ENCODE measurements at regions not wholly inside any gene's neighbourhood (a gene's known extent, or its start where the extent isn't known, plus 50 kb on each side); places are given as distances from the start of the nearest gene placed in this dataset.
"Not testable (repeated sequence)": the region's sequence is repeated elsewhere in the genome, so short reads cannot be mapped to it uniquely, and the experiment has no call there.

GRCh38 chr6:78222226-78222625, 569.4 kb downstream of the MEI4 start:
- DNase-seq (ENCODE audit: extremely low spot score) = no peak
- CTCF ChIA-PET = no interaction called here
- no peak for TF ChIP-seq TARDBP (IDR thresholded peaks at IDR 0.05)
- TF ChIP-seq FOXA1 (IDR thresholded peaks at IDR 0.05) = no peak
- TF ChIP-seq HDGF (IDR thresholded peaks at IDR 0.05; ENCODE audit: borderline replicate concordance) = no peak
- TF ChIP-seq LEF1 (IDR thresholded peaks at IDR 0.05; ENCODE audit: borderline replicate concordance) = no peak
- no peak for TF ChIP-seq SP1 (IDR thresholded peaks at IDR 0.05)
- no peak for TF ChIP-seq FOXM1 (IDR thresholded peaks at IDR 0.05; ENCODE audit: borderline replicate concordance)
- TF ChIP-seq PKNOX1 (IDR thresholded peaks at IDR 0.05) = no peak
- no peak for TF ChIP-seq L3MBTL2 (conservative IDR thresholded peaks at IDR 0.05)
- no peak for TF ChIP-seq ELF4 (IDR thresholded peaks at IDR 0.05)
- POLR2A ChIA-PET = no interaction called here

- POLR2A ChIA-PET = no interaction called here
- no peak for DNase-seq (ENCODE audit: extremely low spot score)
Measured at GRCh38 chr6:78231002-78231401, 578.2 kb downstream of the MEI4 start.

GRCh38 chr6:78243519-78243918, 590.7 kb downstream of the MEI4 start:
- DNase-seq (ENCODE audit: extremely low spot score) = no peak
- POLR2A ChIA-PET = no interaction called here
- CTCF ChIA-PET = no interaction called here
- no peak for TF ChIP-seq L3MBTL2 (conservative IDR thresholded peaks at IDR 0.05)
- TF ChIP-seq HDGF (IDR thresholded peaks at IDR 0.05; ENCODE audit: borderline replicate concordance) = no peak
- no peak for TF ChIP-seq ELF4 (IDR thresholded peaks at IDR 0.05)
- TF ChIP-seq SUZ12 (IDR thresholded peaks at IDR 0.05) = no peak
- TF ChIP-seq PKNOX1 (IDR thresholded peaks at IDR 0.05) = no peak
- no peak for TF ChIP-seq TARDBP (IDR thresholded peaks at IDR 0.05)

More at GRCh38 chr6:78231002-78231401, 578.2 kb downstream of the MEI4 start:
- CTCF ChIA-PET = no interaction called here
- TF ChIP-seq TARDBP (IDR thresholded peaks at IDR 0.05) = no peak
- no peak for TF ChIP-seq ARNT (IDR thresholded peaks at IDR 0.05)
- TF ChIP-seq HDGF (IDR thresholded peaks at IDR 0.05; ENCODE audit: borderline replicate concordance) = no peak
- no peak for TF ChIP-seq NFRKB (IDR thresholded peaks at IDR 0.05)
- TF ChIP-seq L3MBTL2 (conservative IDR thresholded peaks at IDR 0.05) = no peak
- TF ChIP-seq FOXK2 (IDR thresholded peaks at IDR 0.05) = no peak
- no peak for TF ChIP-seq ELF4 (IDR thresholded peaks at IDR 0.05)
- TF ChIP-seq SP1 (IDR thresholded peaks at IDR 0.05) = no peak

- POLR2A ChIA-PET = no interaction called here
- DNase-seq (ENCODE audit: extremely low spot score) = no peak
- TF ChIP-seq SUZ12 (IDR thresholded peaks at IDR 0.05) = no peak
- TF ChIP-seq NFRKB (IDR thresholded peaks at IDR 0.05) = no peak
- TF ChIP-seq HDGF (IDR thresholded peaks at IDR 0.05; ENCODE audit: borderline replicate concordance) = no peak
- TF ChIP-seq FOXA1 (IDR thresholded peaks at IDR 0.05) = no peak
- TF ChIP-seq CTBP1 (IDR thresholded peaks at IDR 0.05; ENCODE audit: borderline replicate concordance) = no peak
- TF ChIP-seq BHLHE40 (IDR thresholded peaks at IDR 0.05; ENCODE audit: borderline replicate concordance) = no peak
- TF ChIP-seq FOXM1 (IDR thresholded peaks at IDR 0.05; ENCODE audit: borderline replicate concordance) = no peak
- no peak for TF ChIP-seq SP1 (IDR thresholded peaks at IDR 0.05)
- no peak for TF ChIP-seq TARDBP (IDR thresholded peaks at IDR 0.05)
- TF ChIP-seq ELF4 (IDR thresholded peaks at IDR 0.05) = no peak
- no peak for TF ChIP-seq ARNT (IDR thresholded peaks at IDR 0.05)
- TF ChIP-seq L3MBTL2 (conservative IDR thresholded peaks at IDR 0.05) = no peak
- TF ChIP-seq PKNOX1 (IDR thresholded peaks at IDR 0.05) = no peak
- no peak for TF ChIP-seq FOXK2 (IDR thresholded peaks at IDR 0.05)
- no peak for TF ChIP-seq LEF1 (IDR thresholded peaks at IDR 0.05; ENCODE audit: borderline replicate concordance)
- TF ChIP-seq ZNF384 (IDR thresholded peaks at IDR 0.05) = no peak
- CTCF ChIA-PET = no interaction called here
Measured at GRCh38 chr6:78251931-78252330, 599.1 kb downstream of the MEI4 start.

GRCh38 chr6:78253618-78254017, 600.8 kb downstream of the MEI4 start:
- no peak for TF ChIP-seq L3MBTL2 (conservative IDR thresholded peaks at IDR 0.05)
- TF ChIP-seq PKNOX1 (IDR thresholded peaks at IDR 0.05) = no peak
- TF ChIP-seq CTBP1 (IDR thresholded peaks at IDR 0.05; ENCODE audit: borderline replicate concordance) = no peak
- no peak for TF ChIP-seq ARNT (IDR thresholded peaks at IDR 0.05)
- TF ChIP-seq SUZ12 (IDR thresholded peaks at IDR 0.05) = no peak
- no peak for TF ChIP-seq FOXM1 (IDR thresholded peaks at IDR 0.05; ENCODE audit: borderline replicate concordance)
- no peak for TF ChIP-seq ZNF384 (IDR thresholded peaks at IDR 0.05)
- TF ChIP-seq TARDBP (IDR thresholded peaks at IDR 0.05) = no peak
- CTCF ChIA-PET = no interaction called here
- POLR2A ChIA-PET = no interaction called here
- no peak for DNase-seq (ENCODE audit: extremely low spot score)

- no peak for TF ChIP-seq ARNT (IDR thresholded peaks at IDR 0.05)
- TF ChIP-seq NFRKB (IDR thresholded peaks at IDR 0.05) = no peak
- TF ChIP-seq CTBP1 (IDR thresholded peaks at IDR 0.05; ENCODE audit: borderline replicate concordance) = no peak
- TF ChIP-seq SP1 (IDR thresholded peaks at IDR 0.05) = no peak
- no peak for TF ChIP-seq FOXK2 (IDR thresholded peaks at IDR 0.05)
- TF ChIP-seq TARDBP (IDR thresholded peaks at IDR 0.05) = no peak
- no peak for TF ChIP-seq ZNF384 (IDR thresholded peaks at IDR 0.05)
- TF ChIP-seq LEF1 (IDR thresholded peaks at IDR 0.05; ENCODE audit: borderline replicate concordance) = no peak
- no peak for TF ChIP-seq BHLHE40 (IDR thresholded peaks at IDR 0.05; ENCODE audit: borderline replicate concordance)
- no peak for TF ChIP-seq HDGF (IDR thresholded peaks at IDR 0.05; ENCODE audit: borderline replicate concordance)
- CTCF ChIA-PET = no interaction called here
- POLR2A ChIA-PET = no interaction called here
- no peak for DNase-seq (ENCODE audit: extremely low spot score)
Measured at GRCh38 chr6:78259935-78260334, 607.1 kb downstream of the MEI4 start.

- CTCF ChIA-PET; POLR2A ChIA-PET; DNase-seq (ENCODE audit: extremely low spot score): not testable (repeated sequence)
Measured at GRCh38 chr6:78260427-78260826, 606.9 kb upstream of the IRAK1BP1 start.
